Fibroblast of villous mesenchyme (primary cell): ENCODE measurements at regions not wholly inside any gene's neighbourhood (a gene's known extent, or its start where the extent isn't known, plus 50 kb on each side); places are given as distances from the start of the nearest gene placed in this dataset.

ENCODE experiments used
- DNase-seq: peaks from one replicate; pipeline ENCODE4 v3.0.0-alpha.2; 2010; ENCODE audit warnings: low read depth
- H3K4me3 ChIP-seq: 2 replicates; pipeline ENCODE4 v1.5.1; 2011; ENCODE audit warnings: low read depth, mild to moderate bottlenecking, low read length
- TF ChIP-seq, protein P1 (sequence below): IDR thresholded peaks from 2 replicates; pipeline ENCODE4 v1.5.1; 2012; ENCODE audit warnings: low read depth, mild to moderate bottlenecking, low read length; ENCODE audit not compliant: insufficient read depth

DNA sequence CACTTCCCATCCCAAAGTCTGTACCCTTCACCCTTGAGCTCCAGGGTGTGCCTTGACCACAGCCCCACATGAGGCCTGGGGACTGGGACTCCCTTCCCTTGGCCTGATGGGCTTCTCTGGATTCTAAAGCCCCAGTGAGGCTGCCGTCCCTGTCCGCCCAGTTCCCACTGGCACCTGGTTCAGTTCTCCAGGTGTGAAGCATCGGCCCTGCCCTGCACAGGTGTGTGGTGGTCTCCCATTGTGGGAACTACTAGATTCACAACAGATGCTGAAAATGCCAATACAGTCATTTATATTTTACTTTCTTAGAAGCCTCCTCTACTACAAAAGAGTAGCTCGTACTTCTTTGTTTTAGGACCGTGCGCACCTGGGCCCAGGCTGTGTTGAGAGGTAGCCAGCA is 72.8 kb downstream of the TTLL2 start:
- DNase-seq = no peak
- H3K4me3 ChIP-seq = no peak overlapping the region
- TF ChIP-seq, protein P1, sequence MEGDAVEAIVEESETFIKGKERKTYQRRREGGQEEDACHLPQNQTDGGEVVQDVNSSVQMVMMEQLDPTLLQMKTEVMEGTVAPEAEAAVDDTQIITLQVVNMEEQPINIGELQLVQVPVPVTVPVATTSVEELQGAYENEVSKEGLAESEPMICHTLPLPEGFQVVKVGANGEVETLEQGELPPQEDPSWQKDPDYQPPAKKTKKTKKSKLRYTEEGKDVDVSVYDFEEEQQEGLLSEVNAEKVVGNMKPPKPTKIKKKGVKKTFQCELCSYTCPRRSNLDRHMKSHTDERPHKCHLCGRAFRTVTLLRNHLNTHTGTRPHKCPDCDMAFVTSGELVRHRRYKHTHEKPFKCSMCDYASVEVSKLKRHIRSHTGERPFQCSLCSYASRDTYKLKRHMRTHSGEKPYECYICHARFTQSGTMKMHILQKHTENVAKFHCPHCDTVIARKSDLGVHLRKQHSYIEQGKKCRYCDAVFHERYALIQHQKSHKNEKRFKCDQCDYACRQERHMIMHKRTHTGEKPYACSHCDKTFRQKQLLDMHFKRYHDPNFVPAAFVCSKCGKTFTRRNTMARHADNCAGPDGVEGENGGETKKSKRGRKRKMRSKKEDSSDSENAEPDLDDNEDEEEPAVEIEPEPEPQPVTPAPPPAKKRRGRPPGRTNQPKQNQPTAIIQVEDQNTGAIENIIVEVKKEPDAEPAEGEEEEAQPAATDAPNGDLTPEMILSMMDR = no peak

DNA sequence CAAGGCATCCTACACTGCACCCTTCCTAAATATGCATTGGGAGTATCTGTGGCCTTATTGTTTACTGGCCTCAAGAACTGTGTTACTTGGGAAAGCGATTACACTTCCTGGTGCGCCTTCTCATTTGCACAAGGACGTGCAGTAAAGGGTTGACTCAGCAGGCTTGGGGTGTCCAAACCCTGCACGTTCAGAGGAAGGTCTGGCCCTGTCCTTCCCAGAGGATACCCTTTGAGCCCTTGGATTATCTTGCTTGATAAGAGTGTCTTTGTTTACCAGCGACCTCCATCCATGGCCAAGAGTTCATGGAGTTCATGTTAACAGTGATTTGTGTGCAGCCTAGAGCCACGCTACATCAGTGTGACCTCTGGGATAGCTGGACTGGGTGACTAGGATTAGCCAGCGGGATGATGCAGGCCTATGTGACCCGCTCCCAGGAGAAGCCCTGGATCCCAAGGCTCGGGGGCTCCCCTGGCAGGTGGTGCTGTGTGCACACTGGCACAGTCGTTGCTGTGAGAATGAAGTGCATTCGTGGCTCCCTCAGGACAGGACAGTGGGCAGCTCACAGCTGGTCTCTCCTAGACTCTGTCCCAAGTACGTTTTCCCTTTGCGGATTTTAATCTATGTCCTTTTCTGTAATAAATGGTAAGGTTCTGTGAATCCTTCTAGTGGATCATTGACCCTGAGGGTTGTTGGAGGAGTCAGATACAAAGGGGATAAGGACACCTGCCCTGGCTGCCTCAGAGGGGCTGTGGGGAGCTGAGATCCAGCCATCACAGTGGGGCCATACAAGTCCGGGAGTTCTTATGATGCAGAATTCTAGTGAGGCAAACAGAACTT is 73.5 kb downstream of the TTLL2 start:
- TF ChIP-seq, protein P1 = no peak
- DNase-seq = no peak
- H3K4me3 ChIP-seq = no peak overlapping the region

DNA sequence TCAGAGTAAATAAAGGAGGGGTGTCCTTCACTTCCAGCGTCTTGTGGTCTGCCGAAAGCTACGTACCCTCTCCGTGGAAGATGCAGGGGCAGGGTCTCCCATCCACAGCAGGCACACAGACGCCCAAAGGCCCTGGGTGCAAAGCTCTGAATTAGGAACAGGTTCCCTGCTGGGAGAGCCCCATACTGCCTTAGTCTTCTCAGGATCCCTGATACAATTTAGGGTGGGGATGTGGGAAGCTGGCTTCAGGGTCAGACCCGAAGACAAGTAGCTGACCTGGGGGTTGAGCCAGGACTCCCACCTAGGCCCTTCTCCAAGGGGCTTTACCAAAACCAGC is 74.1 kb downstream of the TTLL2 start:
- DNase-seq = no peak
- TF ChIP-seq, protein P1 = no peak
- H3K4me3 ChIP-seq = no peak overlapping the region

DNA sequence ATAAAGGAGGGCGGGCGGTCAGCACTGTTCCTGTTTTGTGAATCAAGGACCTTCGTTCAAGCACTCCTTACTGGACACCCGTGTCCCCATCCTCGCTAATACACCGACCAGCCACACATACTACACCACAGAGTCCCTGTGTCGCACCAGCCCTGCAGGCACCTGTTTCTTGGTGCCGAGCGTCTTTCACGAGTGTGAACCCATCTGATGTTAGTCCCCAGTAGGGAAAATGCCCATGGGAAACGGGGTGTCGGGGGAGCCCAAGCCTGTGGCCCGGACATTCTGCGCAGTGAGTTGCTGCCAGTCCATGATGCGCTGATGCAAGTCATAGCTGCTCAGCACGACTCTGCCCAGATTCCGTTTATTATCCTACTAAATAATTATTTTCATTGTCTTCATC is 74.7 kb downstream of the TTLL2 start:
- no peak overlapping the region for H3K4me3 ChIP-seq
- TF ChIP-seq, protein P1 = no peak
- no peak for DNase-seq

DNA sequence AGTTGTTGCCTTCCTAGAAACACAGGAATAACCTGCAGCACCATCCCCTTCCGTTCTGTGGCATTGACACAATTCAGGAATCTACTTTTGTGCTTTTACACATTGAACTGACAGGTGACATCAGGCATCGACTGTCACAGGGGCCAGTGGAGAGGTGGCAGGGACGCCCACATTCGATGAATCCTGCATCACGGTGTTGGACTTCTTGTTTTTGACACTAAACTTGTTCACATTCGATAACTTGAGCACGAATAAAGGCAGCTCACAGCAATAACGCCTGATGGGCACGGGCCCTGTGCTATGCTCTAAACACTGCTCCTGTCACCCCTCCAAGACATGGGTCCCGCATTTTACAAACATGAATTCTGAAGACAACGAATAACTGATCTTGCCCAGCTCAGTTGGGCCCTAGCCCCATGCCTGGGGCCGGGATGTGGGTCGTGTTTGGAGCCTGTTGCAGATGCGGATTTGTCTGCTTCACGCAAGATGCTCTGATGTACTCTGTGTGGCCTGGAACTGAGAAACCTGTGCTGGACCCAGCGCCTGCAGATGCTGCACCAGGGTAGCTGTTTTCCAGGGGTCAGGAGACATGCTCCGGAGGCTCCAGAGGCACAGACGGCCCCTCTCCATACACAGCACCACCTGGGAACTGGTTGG is 75.7 kb downstream of the TTLL2 start:
- no peak for DNase-seq
- TF ChIP-seq, protein P1 = no peak
- H3K4me3 ChIP-seq = no peak overlapping the region

DNA sequence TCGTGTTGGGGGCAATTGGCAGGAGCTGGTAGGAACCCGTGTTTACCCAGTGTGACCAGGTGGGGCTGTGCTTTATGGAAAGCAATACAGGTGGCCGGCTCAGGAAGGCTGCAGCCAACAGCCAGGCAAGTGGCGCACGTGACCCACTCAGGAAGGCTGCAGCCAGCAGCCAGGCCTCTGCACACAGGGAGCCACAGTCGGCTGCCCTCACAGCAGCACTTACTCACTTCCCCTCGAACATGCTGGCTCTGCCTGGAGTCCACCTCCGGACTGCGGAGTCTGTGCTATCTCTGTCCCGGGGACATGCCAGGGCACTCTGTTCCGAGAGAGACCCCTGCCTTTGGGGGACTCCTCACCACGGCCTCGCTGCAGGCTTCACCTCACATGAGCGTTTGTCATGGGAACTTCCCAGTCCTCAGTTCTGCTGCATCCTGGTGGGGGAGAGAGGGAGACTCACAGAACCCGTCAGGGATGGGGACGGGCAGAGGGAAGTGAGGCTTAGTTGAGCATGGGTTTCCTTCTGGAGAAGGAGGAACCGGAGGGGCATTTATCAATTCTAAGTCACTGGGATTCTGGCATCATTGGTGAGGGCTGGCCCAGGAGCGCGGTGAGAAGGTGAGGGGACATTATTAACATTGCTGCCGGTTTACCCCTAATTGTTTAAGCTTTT is 76.8 kb downstream of the TTLL2 start:
- no peak for DNase-seq
- no peak overlapping the region for H3K4me3 ChIP-seq
- TF ChIP-seq, protein P1 = no peak
